ENCODE measurements at regions not wholly inside any gene's neighbourhood (a gene's known extent, or its start where the extent isn't known, plus 50 kb on each side); places are given as distances from the start of the nearest gene placed in this dataset.

- Mint-ChIP-seq H3K9me3 (ENCODE audit: unreplicated experiment) (peaks cover 7% of the 10 kb centered on the region), H3K27ac (ENCODE audit: unreplicated experiment) (no peak overlapping the region), H3K4me3 (ENCODE audit: unreplicated experiment) (no peak overlapping the region), H3K4me1 (ENCODE audit: low read depth, unreplicated experiment) (peaks cover 36% of the 10 kb centered on the region), H3K27me3 (ENCODE audit: unreplicated experiment) (peaks cover 14% of the 10 kb centered on the region), H3K36me3 (ENCODE audit: unreplicated experiment) (no peaks in the 10 kb centered on the region)
- no peak for DNase-seq
- TF ChIP-seq CTCF (IDR thresholded peaks at IDR 0.05; ENCODE audit: partially characterized antibody, unreplicated experiment) = no peak
Observed at GRCh38 chr1:201594575-201595245, 55.8 kb downstream of the NAV1 start.

- Mint-ChIP-seq H3K9me3 (ENCODE audit: unreplicated experiment) (peaks cover 8% of the 10 kb centered on the region), H3K4me3 (ENCODE audit: unreplicated experiment) (no peak overlapping the region), H3K27me3 (ENCODE audit: unreplicated experiment) (peaks cover 16% of the 10 kb centered on the region), H3K27ac (ENCODE audit: unreplicated experiment) (no peak overlapping the region), H3K36me3 (ENCODE audit: unreplicated experiment) (no peaks in the 10 kb centered on the region), H3K4me1 (ENCODE audit: low read depth, unreplicated experiment) (peaks cover 36% of the 10 kb centered on the region)
- TF ChIP-seq CTCF (IDR thresholded peaks at IDR 0.05; ENCODE audit: partially characterized antibody, unreplicated experiment) = no peak
- DNase-seq = no peak
Observed at GRCh38 chr1:201595381-201595780, 56.5 kb downstream of the NAV1 start.

- H3K27me3 Mint-ChIP-seq (ENCODE audit: unreplicated experiment) = peaks cover 13% of the 10 kb centered on the region
- H3K4me3 Mint-ChIP-seq (ENCODE audit: unreplicated experiment) = no peak overlapping the region
- TF ChIP-seq CTCF (IDR thresholded peaks at IDR 0.05; ENCODE audit: partially characterized antibody, unreplicated experiment) = no peak
- no peak for DNase-seq
- H3K36me3 Mint-ChIP-seq (ENCODE audit: unreplicated experiment) = no peaks in the 10 kb centered on the region
- peaks cover 30% of the 10 kb centered on the region for H3K4me1 Mint-ChIP-seq (ENCODE audit: low read depth, unreplicated experiment)
- peaks cover 8% of the 10 kb centered on the region for H3K9me3 Mint-ChIP-seq (ENCODE audit: unreplicated experiment)
- no peak overlapping the region for H3K27ac Mint-ChIP-seq (ENCODE audit: unreplicated experiment)
Observed at GRCh38 chr1:201596101-201596868, 57.4 kb downstream of the NAV1 start.

- Mint-ChIP-seq H3K4me3 (ENCODE audit: unreplicated experiment) (peak overlapping the region; percentile 2), H3K27me3 (ENCODE audit: unreplicated experiment) (peaks cover 10% of the 10 kb centered on the region), H3K36me3 (ENCODE audit: unreplicated experiment) (no peaks in the 10 kb centered on the region), H3K4me1 (ENCODE audit: low read depth, unreplicated experiment) (peaks cover 20% of the 10 kb centered on the region), H3K9me3 (ENCODE audit: unreplicated experiment) (peaks cover 8% of the 10 kb centered on the region), H3K27ac (ENCODE audit: unreplicated experiment) (no peak overlapping the region)
- TF ChIP-seq CTCF (IDR thresholded peaks at IDR 0.05; ENCODE audit: partially characterized antibody, unreplicated experiment) = no peak
- no peak for DNase-seq
Observed at GRCh38 chr1:201597551-201598230, 58.8 kb downstream of the NAV1 start.
